ENCODE measurements at regions not wholly inside any gene's neighbourhood (a gene's known extent, or its start where the extent isn't known, plus 50 kb on each side); places are given as distances from the start of the nearest gene placed in this dataset.

GRCh38 chr17:68737761-68738443, 136.7 kb upstream of the FAM20A start:
- no peak overlapping the region for H3K4me3 ChIP-seq (replicated peaks; ENCODE audit: insufficient read depth, low read length)
- no peaks in the 10 kb centered on the region for H3K27me3 ChIP-seq (ENCODE audit: insufficient read depth, poor library complexity, severe bottlenecking)
- no peak for DNase-seq (ENCODE audit: low read depth in 1 of 2, low spot score in 1 of 2)
- H3K27ac ChIP-seq (replicated peaks): no peak overlapping the region
- no peak for TF ChIP-seq CTCF (IDR thresholded peaks at IDR 0.05; ENCODE audit: insufficient read depth, low read length)
- no peak for TF ChIP-seq REST (IDR thresholded peaks at IDR 0.05; ENCODE audit: insufficient replicate concordance, low read depth)
- no peak for TF ChIP-seq GABPA (IDR thresholded peaks at IDR 0.05; ENCODE audit: low read depth)
- TF ChIP-seq SPI1 (IDR thresholded peaks at IDR 0.05; ENCODE audit: borderline replicate concordance, low read depth): no peak
- TF ChIP-seq POLR2AphosphoS5 (IDR thresholded peaks at IDR 0.05; ENCODE audit: low read depth): no peak

- no peak for TF ChIP-seq SPI1 (IDR thresholded peaks at IDR 0.05; ENCODE audit: borderline replicate concordance, low read depth)
- TF ChIP-seq REST (IDR thresholded peaks at IDR 0.05; ENCODE audit: insufficient replicate concordance, low read depth): no peak
- TF ChIP-seq CTCF (IDR thresholded peaks at IDR 0.05; ENCODE audit: insufficient read depth, low read length): no peak
- TF ChIP-seq GABPA (IDR thresholded peaks at IDR 0.05; ENCODE audit: low read depth): no peak
- TF ChIP-seq POLR2AphosphoS5 (IDR thresholded peaks at IDR 0.05; ENCODE audit: low read depth): no peak
- no peaks in the 10 kb centered on the region for H3K27me3 ChIP-seq (ENCODE audit: insufficient read depth, poor library complexity, severe bottlenecking)
- no peak for DNase-seq (ENCODE audit: low read depth in 1 of 2, low spot score in 1 of 2)
- H3K4me3 ChIP-seq (replicated peaks; ENCODE audit: insufficient read depth, low read length): no peak overlapping the region
- no peak overlapping the region for H3K27ac ChIP-seq (replicated peaks)
Measured at GRCh38 chr17:68734931-68735330, 133.8 kb upstream of the FAM20A start.

- H3K27me3 ChIP-seq (ENCODE audit: insufficient read depth, poor library complexity, severe bottlenecking): no peaks in the 10 kb centered on the region
- no peak for TF ChIP-seq REST (IDR thresholded peaks at IDR 0.05; ENCODE audit: insufficient replicate concordance, low read depth)
- TF ChIP-seq CTCF (IDR thresholded peaks at IDR 0.05; ENCODE audit: insufficient read depth, low read length): no peak
- TF ChIP-seq SPI1 (IDR thresholded peaks at IDR 0.05; ENCODE audit: borderline replicate concordance, low read depth): no peak
- no peak for TF ChIP-seq GABPA (IDR thresholded peaks at IDR 0.05; ENCODE audit: low read depth)
- TF ChIP-seq POLR2AphosphoS5 (IDR thresholded peaks at IDR 0.05; ENCODE audit: low read depth): no peak
- no peak overlapping the region for H3K4me3 ChIP-seq (replicated peaks; ENCODE audit: insufficient read depth, low read length)
- DNase-seq (ENCODE audit: low read depth in 1 of 2, low spot score in 1 of 2): no peak
- H3K27ac ChIP-seq (replicated peaks): no peak overlapping the region
Measured at GRCh38 chr17:68734187-68734900, 133.2 kb upstream of the FAM20A start.

Data from HL-60 (cell line).